ENCODE measurements at regions not wholly inside any gene's neighbourhood (a gene's known extent, or its start where the extent isn't known, plus 50 kb on each side); places are given as distances from the start of the nearest gene placed in this dataset.
"Not testable (repeated sequence)": the region's sequence is repeated elsewhere in the genome, so short reads cannot be mapped to it uniquely, and the experiment has no call there.

DNA sequence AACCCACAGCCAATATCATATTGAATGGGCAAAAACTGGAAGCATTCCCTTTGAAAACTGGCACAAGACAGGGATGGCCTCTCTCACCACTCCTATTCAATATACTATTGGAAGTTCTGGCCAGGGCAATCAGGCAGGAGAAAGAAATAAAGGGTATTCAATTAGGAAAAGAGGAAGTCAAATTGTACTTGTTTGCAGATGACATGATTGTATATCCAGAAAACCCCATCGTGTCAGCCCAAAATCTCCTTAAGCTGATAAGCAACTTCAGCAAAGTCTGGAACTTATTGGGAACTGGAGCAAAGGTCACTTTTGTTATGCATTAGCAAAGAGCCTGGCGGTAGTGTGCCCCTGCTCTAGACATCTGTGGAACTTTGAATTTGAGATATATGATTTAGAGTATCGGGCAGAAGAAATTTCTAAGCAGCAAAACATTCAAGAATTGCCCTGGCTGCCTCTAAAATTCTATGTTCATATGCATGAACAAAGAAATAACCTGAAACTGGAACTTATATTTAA, 53.4 kb upstream of the PSMA1 start:
- not testable (repeated sequence) for DNase-seq (ENCODE audit: low read depth in 2 of 2)

DNA sequence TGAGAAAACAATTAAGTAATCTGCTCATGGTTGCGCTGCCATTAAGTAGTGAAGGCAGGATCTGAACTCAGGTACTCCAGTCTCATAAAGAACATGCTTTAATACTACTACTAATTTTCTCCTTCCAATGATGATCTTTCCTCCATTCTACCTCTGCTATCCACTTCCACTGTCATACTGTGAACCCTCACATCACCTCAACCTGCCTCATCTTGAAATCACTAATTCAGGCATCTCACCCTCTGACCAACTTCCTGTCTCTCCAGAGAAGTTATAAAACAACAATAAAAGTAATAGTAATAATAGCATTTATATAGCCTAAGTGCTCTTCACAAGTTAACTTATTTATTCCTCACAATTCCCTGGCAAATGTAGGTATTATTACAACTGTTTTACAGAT, 57.1 kb upstream of the PSMA1 start:
- DNase-seq (ENCODE audit: low read depth in 2 of 2), result no peak

DNA sequence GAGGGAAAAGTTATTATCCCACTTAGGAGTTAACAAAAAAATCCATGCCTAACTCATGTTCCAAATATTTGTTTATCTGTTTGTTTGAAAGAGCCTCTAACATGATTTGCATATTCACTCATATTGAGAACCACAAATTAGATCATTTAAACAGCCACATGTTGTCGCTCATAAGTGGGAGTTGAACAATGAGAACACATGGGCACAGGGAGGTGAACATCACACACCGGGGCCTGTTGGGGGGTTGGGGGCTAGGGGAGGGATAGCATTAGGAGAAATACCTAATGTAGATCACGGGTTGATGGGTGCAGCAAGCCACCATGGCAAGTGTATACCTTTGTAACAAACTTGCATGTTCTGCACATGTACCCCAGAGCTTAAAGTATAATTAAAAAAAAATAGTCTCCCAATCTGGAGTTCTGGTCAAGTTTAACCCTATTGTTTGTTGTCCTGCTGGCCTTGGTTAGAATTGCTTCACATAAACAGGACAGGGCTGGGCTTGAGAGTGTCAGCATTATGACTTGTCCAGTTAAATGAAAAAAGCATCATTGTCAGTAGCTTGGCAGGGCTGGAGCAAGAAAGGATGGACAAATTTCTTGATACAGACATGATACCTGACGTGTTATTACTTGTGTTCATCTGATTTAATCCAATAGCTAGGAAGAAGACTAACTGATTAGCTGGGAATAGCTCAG, 57.8 kb upstream of the PSMA1 start:
- no peak for DNase-seq (ENCODE audit: low read depth in 2 of 2)

DNA sequence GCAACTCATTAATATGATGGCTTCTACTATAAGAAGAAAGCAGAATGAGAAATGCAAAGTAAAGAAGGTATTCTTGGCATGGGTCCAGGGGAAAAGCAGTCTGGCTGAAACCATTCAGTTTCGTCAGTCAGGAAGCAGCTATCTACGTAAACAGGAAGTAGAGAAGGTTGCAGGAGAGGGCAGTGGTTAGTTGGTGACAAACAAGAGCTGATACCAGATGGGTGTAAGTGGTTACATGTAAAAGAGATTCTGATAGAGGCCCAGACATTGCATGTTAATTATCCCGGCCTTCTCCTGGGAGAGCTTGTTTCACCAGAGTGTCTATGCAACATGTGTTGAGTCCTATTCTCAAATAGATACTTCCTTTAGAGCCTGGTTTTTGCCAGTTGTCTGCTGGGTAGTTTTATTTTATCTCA, 58.4 kb upstream of the PSMA1 start:
- peak; percentile 39 to 52 for DNase-seq (ENCODE audit: low read depth in 2 of 2)

DNA sequence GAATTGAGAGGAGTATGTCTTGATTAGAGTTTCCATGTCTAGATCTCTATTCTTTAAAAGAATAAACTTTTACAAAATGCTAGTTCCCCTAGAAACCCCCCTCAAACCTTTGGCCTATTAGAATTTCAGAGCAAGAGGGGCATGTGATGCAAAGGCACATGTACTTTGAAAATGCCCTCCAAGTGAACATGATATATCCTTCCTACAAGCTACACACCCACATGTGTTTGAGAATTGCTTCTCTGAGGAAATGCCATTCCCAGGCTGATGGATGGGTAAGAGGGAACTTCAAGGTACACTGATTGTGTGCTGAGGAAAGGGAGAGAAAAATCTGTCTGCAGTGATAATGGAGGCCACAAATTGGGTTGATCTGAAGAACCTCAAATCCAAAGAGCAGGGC, 59.5 kb upstream of the PSMA1 start:
- no peak for DNase-seq (ENCODE audit: low read depth in 2 of 2)

DNA sequence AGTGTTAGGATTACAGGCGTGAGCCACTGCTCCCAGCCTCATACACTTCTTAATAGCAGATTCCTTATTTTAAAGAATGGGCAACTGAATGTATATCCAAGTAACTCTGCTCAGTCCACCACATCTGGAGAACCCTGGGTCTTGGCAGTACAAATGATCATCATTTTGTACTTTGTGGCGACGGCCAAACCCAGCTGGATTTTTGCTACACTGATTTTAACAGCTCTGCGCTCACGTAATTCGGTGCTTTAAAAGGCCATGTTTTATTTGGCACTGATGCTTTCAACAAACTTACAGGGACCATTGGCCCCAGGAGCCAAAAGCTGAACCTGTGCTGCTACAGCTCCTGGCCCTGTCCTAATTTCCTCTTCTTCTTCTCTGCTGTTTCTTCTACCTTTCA, 60.8 kb upstream of the PDE3B start:
- no peak for DNase-seq (ENCODE audit: low read depth in 2 of 2)

DNA sequence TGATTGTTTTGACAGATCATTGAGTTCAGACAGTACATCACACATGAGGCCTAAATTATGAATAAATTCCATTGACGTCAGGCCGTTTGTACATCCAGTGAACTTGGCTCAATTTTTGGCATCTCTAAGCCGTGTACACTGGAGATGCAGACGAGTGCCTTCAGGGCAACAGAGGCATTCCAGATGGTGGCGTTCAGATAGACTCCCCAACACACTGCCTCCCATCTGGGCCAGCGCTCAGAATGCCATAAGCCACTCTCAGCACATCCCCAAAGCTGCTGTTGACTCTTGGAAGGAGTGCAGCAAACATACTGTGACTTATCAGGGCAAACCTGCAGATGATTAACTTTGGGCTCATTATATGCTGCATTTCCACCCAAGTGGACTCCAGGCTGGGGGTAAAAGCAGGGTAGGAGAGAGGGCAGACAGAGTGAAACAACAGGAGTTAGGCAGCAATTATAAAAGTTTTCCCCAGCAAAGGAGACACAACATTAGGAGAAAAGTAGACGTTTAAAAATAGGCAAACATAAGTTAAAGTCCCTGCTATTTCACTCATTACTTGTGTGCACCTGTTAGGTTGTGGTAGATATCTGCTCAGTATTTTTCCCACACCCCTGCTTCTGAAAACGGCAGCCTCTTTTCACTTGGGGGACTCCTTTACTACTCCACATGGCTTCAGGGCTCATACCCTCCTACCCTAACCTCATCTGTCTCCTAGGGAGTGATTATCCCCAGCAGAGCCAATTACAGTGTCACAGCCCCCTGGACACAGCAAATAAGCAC, 60.2 kb upstream of the PDE3B start:
- DNase-seq (ENCODE audit: low read depth in 2 of 2), result no peak

DNA sequence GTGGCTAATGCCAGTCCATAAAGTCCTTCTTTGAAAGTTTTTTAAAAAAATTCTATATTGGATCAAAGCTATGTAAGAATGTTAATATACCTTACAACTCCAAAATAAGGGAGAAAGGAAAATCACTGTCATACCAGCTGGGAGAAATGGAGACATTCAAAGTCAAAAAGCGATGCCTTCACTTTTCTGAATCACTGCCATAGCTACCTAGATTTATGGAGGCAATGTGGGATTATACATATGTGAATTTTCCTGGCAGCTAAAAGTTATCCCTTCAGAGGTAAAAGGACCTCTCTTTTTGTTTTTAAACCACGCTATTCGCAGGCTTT, 59.6 kb upstream of the PDE3B start:
- DNase-seq (ENCODE audit: low read depth in 2 of 2), result no peak

DNA sequence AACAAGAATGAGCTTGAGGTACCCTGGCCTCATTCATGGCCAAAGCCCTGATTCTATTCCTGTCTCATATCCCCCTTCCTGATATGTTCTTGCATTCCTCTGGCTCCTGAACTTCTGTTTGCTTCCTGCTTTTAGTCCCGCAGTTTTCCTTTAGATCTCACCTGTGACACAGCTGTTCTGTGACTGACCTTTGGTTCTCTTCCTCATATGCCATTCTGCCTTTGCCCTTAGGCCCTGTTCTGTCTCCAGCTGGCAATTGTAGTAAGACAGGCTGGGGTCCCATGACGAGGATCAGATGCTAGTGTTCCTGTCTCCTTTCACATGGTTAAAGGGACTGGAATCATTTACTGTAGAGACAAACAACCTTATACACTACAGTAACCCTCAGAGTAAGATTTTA, 59.0 kb upstream of the PDE3B start:
- no peak for DNase-seq (ENCODE audit: low read depth in 2 of 2)

DNA sequence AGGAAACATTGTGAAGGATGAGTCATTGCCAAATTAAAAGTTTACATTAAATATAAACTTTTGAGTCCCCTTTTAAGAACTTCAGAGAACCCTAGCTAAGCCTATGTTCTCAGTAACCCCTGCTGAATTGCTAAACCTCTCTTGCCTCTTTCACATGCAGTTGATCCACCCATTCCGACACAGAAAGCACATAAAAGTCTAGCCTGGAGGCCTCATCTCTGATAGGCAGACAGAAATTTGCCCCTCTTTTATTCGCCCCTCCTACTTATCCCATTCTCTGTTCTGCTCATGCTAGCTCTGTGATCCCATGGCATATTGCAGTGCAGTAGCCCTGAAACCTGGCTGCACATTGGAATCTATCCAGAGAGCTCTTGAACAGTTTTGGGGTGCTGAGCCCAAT, 58.2 kb upstream of the PDE3B start:
- no peak for DNase-seq (ENCODE audit: low read depth in 2 of 2)

DNA sequence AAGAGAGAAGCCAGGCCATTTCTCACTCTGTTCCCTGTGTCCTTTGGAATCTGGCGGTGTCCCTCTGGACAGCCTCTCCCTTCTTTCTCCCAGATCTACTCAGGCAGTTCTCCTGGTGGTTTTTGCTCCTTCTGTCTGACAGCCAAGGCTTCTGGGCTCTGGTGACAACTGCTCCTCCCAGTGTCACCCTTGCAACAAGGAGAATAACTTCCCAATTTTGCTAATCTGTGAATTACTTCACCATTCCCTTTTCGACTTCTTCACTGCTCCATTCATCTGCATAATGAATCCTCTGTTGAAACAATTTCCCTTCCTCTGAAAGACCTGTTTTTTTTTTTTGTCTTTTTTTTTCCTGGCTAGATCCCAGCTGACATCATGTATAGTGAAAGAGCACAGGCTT, 56.3 kb upstream of the PDE3B start:
- DNase-seq (ENCODE audit: low read depth in 2 of 2), result no peak

DNA sequence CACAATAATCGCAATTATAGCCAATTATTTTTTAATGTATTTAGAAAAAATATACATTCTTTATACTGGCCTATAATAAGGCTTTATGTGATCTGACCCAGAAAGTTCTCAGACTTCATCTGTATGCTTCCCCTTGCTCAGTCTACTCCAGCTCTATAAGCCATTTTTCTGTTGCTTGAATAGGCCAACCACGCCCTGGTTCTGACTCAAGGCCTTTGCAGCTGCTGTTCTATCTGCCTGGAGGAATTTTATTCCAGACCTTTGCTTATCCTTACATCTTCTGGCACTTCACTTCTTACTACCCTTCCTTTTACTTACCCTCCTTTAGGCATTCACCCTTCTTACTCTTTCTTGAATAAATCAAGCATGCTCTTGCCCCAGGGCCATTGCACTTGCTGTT, 54.9 kb upstream of the PDE3B start:
- DNase-seq (ENCODE audit: low read depth in 2 of 2), result no peak

DNA sequence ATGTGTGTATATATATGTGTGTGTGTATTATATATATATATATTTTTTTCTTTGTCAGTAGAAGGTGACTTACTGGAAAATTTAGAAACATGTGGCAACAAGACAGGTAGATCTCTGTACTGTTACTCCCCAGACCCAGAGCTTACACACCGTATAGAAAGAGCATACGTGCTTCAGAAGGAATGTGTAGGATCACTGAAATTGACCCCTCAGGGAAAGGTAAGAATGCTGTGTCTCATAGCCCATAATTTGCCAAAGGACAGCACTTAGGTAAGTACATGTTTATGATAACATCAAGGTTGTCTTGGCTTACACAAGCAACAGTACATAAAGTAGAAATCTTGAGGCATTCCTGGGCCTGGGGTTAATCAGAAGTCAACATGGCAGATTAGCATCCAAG, 54.2 kb upstream of the PDE3B start:
- no peak for DNase-seq (ENCODE audit: low read depth in 2 of 2)

DNA sequence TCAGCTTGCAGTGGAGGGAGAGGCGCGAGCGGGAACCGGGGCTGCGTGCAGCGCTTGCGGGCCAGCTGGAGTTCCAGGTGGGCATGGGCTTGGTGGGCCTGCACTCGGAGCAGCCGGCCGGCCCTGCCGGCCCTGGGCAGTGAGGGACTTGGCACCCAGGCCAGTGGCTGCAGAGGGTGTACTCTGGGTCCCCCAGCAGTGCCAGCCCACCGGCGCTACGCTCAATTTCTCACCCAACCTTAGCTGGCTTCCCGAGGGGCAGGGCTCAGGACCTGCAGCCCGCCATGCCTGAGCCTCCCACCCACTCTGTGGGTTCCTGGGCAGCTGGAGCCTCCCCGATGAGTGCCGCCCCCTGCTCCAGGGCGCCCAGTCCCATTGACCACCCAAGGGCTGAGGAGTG, 52.6 kb upstream of the PDE3B start:
- DNase-seq (ENCODE audit: low read depth in 2 of 2), result not testable (repeated sequence)

DNA sequence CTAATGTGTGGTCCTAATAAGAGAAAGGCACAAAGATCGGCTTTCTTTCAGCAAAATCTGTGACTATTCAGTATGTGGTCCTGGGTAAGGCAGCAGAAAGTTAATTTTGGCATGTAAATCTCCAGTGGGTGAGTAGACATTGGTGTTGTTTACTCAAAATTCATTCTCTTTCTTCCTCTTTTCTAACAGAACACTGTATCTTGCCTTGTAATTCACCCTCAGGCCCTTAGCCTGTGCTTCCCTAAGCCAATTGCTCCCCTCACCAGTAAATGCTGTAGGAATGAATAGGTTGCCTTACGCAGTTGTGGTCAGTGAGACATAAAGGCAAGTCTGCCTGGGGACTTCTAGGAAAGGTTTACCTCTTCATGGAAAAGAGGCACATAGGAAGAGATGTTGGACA, 49.9 kb upstream of the PDE3B start:
- DNase-seq (ENCODE audit: low read depth in 2 of 2), result no peak

All from stimulated activated CD8-positive, alpha-beta memory T cell treated with anti-CD3 and anti-CD28 coated beads, Interleukin-7, amount 100 ng/mL, for 4 hours (primary cell).